Hematopoietic multipotent progenitor cell treated with erythropoietin and hydrocortisone succinate and interleukin-3 and kit ligand, for 8 days (in vitro differentiated cells): ENCODE measurements at regions not wholly inside any gene's neighbourhood (a gene's known extent, or its start where the extent isn't known, plus 50 kb on each side); places are given as distances from the start of the nearest gene placed in this dataset.
A peak's percentile ranks its signal among the peaks of the same experiment; 100 is the strongest.

Source experiments
- DNase-seq: peaks from one replicate; pipeline ENCODE4 v3.0.0-alpha.2; 2015

DNA sequence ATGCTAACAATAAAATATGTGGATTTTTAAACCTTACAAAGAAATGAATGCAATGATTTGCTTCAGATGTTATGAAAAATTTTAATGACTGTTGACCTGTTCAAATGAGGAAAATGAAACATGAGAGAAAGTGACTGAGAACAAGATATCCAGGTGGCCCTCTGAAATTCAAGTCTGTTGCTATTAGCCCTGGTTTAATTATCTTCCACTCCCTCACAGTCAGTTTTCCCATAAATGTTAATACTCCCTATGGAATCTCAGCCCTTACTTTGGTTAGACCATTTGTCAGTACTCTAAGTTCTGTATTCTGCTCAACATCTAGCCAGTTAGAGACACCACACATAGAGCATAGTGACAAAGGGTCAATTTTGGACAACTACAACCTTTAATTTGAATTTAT, 327.8 kb downstream of the PDGFC start:
- no peak for DNase-seq

DNA sequence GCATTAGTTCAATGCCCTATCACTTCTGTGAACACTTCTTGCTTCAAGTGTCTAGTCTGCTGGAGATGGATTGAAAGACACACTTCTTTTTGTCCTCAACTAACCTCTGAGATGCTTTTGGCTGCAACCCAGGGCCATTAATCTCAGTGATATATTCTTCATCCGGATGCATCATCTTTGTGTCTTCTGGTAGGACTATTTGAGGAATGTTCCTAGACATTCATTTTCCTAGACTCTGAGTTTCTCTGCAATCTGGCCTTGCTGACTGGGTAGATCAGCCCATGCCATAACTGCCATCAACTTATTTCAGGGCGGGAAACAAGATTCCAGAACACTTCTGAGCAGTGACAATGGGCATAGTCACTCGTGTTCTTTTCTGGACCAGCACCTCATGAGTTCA, 329.4 kb downstream of the PDGFC start:
- no peak for DNase-seq

DNA sequence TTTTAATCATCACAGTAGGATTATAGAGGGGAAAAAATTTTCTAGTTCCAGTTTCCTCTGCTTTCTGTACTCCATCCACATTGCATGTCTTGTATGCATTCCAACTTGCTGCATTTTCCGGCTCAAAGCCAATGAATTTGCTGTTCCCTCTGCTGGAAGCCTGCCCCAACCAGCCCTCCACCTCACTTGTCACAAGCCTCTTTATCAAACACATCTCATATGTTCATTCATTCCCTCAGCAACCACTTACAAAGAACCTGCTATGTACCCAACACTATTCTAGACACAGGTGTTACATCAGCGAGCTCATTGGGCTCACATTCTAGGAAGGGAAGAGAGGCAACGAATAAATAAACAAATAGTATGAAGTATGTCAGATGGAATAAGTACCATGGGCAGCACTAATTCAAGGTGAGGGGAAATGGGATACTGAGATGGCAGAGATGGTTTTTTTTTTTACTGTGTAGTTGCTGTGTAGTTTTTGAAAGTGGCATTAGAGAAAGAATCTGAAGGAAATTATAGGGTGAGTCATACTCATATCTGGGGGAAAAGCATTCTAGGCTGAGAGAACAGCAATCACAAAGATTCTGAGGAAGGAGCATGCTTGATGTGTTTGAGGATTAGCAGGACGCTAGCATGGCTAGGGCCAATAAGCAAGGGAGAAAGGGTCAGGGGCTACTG, 332.5 kb downstream of the PDGFC start:
- no peak for DNase-seq

DNA sequence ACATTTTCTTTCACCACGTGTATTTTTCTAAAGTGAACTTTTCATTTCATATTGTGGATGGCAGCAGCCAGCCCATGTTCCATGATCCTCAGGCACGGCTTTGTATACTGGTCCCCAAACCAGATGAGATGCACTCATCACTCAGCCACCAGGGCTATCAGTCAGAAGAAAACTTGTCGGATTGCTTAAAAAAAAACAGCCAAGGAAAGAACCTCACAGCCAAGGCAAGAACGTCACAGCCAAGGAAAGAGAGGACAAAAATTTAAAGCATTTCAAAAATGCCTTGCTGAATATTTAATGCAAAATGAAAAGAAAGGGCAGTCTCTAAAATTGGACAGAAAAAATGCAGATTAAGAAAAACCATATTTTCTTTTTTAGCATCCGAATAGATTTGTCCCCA, 333.3 kb downstream of the PDGFC start:
- DNase-seq: no peak

DNA sequence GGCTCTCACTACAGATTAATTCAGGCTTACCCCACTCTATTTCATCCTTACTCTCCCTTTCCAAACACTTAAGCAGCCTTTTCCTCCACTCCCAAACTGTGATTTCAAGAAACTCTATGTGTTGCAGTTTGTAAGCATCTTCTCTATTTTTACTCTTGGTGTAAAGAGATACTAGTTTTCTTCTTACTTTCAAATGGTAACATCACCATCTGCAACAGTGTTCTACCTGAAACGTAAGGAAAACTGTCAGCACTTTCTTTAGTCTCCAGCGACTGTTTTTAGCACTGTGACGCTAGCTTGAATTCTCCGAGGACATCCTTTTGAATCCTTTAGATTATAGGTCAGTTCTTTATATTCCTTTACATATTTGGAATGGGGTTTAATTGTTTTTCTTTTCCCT, 335.2 kb downstream of the PDGFC start:
- DNase-seq: no peak

- no peak for DNase-seq
These were observed 336.5 kb downstream of the PDGFC start for GRCh38 chr4:156635051-156635450.

GRCh38 chr4:156634612-156635011, 337.0 kb downstream of the PDGFC start:
- no peak for DNase-seq

DNA sequence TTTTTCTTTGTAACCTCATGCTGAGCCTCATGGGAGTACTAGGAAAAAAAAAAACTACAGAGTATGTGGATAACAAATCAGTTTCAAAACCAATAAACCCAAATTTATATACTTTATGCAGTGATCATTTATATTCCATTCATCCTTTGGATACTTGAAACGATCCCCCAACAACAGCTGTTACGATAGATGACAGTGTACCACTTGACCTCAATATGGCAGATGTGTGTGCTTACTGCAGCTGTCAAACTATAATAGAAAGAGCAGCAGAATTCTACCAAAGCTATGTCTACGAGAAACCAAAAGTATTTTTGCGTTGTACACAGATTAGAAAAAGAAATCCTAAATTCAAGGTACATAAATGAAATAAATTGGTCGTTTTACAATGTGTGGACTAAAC, 337.8 kb downstream of the PDGFC start:
- DNase-seq: no peak

- no peak for DNase-seq
These were observed 342.7 kb downstream of the PDGFC start for GRCh38 chr4:156628858-156629257.

GRCh38 chr4:156623376-156623775, 348.2 kb downstream of the PDGFC start:
- no peak for DNase-seq

DNA sequence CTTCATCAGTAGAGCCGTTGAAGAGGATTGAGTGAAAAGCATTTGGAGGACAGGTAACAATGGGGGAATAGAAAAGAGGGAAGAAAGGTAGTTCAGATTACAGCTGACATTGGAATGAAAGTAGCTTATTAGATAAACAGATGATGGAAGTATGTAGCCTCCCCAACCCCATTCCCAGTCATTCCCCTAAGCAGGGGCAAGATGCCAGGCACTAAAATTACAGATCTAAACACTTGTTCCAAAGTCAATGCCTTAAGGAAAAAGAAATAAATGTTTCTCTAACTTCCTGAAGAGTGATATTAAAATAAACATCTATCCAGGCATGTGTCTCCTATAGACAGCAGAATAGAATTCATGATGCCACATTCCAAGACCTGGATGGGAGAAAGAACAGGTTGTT, 350.8 kb downstream of the PDGFC start:
- no peak for DNase-seq

DNA sequence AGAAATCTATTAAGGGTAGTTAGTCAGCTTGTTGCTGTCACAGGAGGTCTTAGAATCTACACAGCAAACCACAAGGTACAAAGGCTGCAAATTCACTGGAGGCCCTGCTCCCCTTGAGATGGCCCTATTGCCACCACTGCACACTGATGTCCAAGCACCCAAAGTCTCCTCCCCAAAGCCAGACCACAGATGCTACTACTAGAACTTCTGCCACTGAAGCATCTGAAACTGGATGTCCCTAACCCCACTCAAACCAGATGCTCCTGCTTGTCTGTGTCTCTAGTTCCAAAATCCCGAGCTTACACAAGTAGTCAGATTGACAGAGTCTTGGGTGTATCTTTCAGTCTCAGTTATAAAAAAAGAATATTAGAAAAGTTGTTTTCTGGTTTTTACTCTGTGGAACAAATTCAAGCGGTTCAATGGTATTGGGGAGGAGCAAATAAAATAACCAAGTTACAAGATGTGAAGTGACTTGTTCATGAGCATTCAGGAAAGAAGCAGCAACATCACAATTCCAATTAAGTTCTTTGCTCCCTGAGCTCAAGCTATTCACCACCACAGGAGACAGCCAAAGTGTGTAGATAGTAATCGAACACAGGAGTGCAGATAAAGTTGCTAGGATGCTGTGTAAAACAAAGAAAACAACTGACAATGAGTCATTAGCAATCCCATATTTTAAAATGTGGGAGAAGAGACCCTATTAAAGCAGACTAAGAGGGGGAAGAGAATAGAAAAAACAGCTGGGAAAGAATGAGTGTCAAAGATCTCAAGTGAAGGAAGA, 352.3 kb downstream of the PDGFC start:
- no peak for DNase-seq

DNA sequence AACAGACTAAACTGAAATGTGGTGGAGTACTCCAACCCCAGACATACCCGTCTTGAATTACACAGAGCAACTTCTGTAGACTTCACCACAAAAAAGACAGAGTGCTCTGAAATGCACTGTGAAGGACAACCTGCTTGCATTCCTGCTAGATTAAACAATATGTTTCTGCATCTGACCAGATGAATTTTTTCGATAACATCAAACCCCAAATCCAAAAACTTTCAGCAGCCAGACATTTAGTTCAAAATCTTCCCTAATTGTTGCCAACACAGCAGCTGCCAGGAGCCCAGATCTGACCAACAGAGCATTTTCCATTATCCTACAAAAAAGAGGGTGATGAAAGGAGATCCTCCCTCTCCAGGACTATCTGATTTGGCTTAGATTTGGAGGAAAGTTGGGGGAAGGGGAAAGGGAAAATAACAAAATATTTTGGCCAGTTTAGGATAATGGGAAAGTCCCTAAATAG, 356.5 kb downstream of the PDGFC start:
- no peak for DNase-seq

DNA sequence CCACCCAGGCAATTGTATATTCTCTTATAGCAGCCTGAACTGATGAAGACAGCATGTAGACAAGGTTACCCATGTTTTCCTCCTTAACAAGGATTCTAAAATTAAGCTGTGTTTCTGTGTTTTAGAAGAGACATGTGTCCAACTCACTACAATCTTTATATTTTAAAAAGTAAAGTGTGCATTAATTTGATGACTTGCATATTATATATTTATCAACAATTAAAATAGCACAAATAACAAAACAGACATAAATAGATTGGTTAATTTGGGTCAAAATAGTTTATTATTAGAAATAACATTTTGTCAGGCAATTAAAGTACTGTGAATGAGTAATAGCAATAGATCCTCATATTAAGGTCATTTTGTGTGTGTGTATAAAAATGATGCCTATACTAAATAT, 357.1 kb downstream of the PDGFC start:
- DNase-seq: no peak

- DNase-seq: no peak
These were observed 362.2 kb downstream of the PDGFC start for GRCh38 chr4:156609421-156609820.

GRCh38 chr4:156608651-156609050, 362.9 kb downstream of the PDGFC start:
- no peak for DNase-seq

DNA sequence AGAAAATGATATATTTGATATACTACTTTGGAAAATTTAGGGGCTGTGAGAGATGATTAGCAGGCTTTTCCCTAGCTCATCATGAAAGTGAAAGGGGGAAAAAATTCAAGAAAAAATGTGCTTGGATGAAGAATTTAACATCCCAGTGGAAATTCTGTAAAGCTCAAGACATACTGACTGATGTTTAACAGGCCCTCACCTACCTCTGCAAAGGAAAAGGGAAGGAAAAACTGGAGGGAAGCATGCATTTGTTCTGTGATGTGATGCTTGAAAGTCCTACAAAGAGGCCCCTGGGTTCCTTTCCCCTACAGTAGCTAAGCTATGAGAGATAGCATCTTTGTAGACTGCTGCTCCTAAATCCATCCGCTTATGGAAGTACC, 364.1 kb downstream of the PDGFC start:
- no peak for DNase-seq

- no peak for DNase-seq
These were observed 364.8 kb downstream of the PDGFC start for GRCh38 chr4:156606554-156607477.

GRCh38 chr4:156598138-156598681, 373.4 kb downstream of the PDGFC start:
- no peak for DNase-seq

DNA sequence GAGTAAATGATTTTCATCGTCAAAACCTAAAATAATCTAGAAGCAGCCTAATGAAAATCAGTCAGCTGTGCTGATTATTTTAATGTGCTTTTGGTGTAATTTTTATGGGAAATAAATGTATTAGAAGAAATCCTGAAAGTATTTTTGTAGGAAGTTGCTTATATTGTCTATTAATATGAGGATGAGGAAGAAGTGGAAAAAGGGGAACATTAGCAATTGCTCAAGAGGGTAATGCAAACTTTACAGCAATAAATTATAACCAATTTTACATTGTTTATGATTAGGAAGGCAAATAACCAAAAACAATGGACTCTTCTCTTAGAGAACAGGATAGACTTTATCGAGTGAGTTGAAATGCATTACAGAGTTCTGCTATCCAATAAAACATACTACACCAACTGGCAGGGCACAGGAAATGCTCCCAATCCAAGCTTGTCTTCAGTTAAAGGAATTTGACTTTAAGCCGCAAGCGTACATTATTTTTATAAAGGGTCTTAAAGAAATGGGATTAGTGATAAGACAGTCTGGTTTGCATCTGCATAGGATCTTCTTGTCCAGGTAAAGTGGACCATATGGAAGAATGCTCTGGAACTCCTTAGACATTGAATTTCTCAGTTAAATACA, 374.8 kb downstream of the PDGFC start:
- no peak for DNase-seq

GRCh38 chr4:156596026-156596425, 375.6 kb downstream of the PDGFC start:
- DNase-seq: no peak

DNA sequence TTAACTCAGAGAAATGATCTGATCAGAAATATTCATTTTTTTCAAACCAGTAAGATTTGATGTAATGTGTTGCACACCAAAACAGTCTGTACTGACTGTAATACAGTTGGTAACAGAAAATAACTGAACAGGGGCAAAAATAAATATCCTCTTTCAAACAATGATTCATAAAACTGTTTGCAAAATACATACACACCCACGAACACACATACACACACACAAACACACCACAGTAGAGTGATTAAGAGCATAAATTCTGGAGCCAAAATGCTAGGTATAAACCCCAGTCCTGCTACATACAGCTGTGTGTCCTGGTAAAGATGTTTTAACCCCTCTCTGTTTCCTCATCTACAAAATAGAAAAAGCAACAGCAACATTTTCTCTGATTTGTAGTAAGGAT, 376.6 kb downstream of the PDGFC start:
- DNase-seq: no peak

GRCh38 chr4:156594624-156595023, 377.0 kb downstream of the PDGFC start:
- DNase-seq: peak; percentile 6
